Adrenal gland (tissue), 9 donors: ENCODE measurements at regions not wholly inside any gene's neighbourhood (a gene's known extent, or its start where the extent isn't known, plus 50 kb on each side); places are given as distances from the start of the nearest gene placed in this dataset.
"Not testable (repeated sequence)": the region's sequence is repeated elsewhere in the genome, so short reads cannot be mapped to it uniquely, and the experiment has no call there.

Experiments
- DNase-seq, 7 donors: peaks; one replicate each; pipeline ENCODE4 v3.0.0-alpha.2; 2019 to 2020
- H3K27ac ChIP-seq, 5 donors: fragments of 200-600 bp; sonication (generic) in 4 of 5; 1 replicate in 3 of 5; 2 replicates in 2 of 5; pipeline versions ENCODE4 v1.5.1 to v1.8.0; 2016 to 2020; ENCODE audit warnings: mild to moderate bottlenecking in 1 of 5
- H3K27me3 ChIP-seq: fragments of 200-600 bp; 2 replicates; pipeline ENCODE4 v1.8.0; 2021
- H3K36me3 ChIP-seq, 2 donors: fragments of 200-600 bp; replicated peaks in 1 of 2; 1 replicate in 1 of 2; 2 replicates in 1 of 2; pipeline versions ENCODE4 v1.5.1 to v1.8.0; 2018 to 2022
- H3K4me1 ChIP-seq, 2 donors: fragments of 200-600 bp; replicated peaks in 1 of 2; 1 replicate in 1 of 2; 2 replicates in 1 of 2; pipeline versions ENCODE4 v1.5.1 to v1.8.0; 2018 to 2021
- H3K4me3 ChIP-seq, 4 donors: fragments of 200-600 bp; sonication (generic) in 3 of 4; one replicate each; pipeline ENCODE4 v1.5.1; 2016 to 2018
- H3K9me3 ChIP-seq, 3 donors: fragments of 200-600 bp; sonication (generic) in 1 of 3; replicated peaks in 1 of 3; 1 replicate in 2 of 3; 2 replicates in 1 of 3; pipeline versions ENCODE4 v1.5.1 to v1.8.0; 2016 to 2021
- CTCF ChIP-seq, 6 experiments: fragments of 450-650 bp in 4 of 6; fragments of 200-600 bp in 2 of 6; sonication (generic) in 1 of 6; IDR thresholded peaks; 1 replicate in 5 of 6; 2 replicates in 1 of 6; pipeline versions ENCODE4 v1.5.1 to v1.8.0; 2016 to 2021; ENCODE audit warnings: antibody characterized with exemption in 6 of 6, mild to moderate bottlenecking in 2 of 6, moderate library complexity in 1 of 6
- POLR2A ChIP-seq, 2 donors: fragments of 450-650 bp; IDR thresholded peaks; one replicate each; pipeline ENCODE4 v1.6.1; 2017; ENCODE audit warnings: antibody characterized with exemption in 2 of 2, mild to moderate bottlenecking in 2 of 2, moderate library complexity in 1 of 2
- WGBS, 4 donors: extraction: QIAGEN DNeasy Blood & Tissue Kit in 2 of 4; methylation state at CpG; one replicate each; pipeline versions ENCODE4 v1.1.5 to v1.1.7; 2013 to 2017; 5-methylcytosine and 5-hydroxymethylcytosine counted together
- intact Hi-C, 2 donors: fragments of 100-400 bp; cut with DNase I; formaldehyde crosslinking; loops; one replicate each; pipeline versions ENCODE4 v1.14.1 to v1.15.0; 2022 to 2023
- donor health status: healthy with polysubstance abuse.
- donor health status: Bipolar disorder and iron deficiency.
- donor health status: DM: yes; HTN: yes; CAD: no.
- donor health status: DM: no; HTN: no; CAD: no.
- donor health status: DM: no; HTN: no; CAD: no.

- Histone ChIP-seq H3K4me3 (no peak overlapping the region), H3K36me3 (no peaks in the 10 kb centered on the region), H3K4me1 (peaks cover 0 to 8% of the 10 kb centered on the region in 2 donors), H3K27ac (no peak overlapping the region), H3K9me3 (no peaks in the 10 kb centered on the region), H3K27me3 (no peaks in the 10 kb centered on the region)
- DNase-seq, result no peak
- WGBS, 4 donors, result 60 to 77% (median 68%) methylated on average over 3 of the region's 3 CpGs
- intact Hi-C loops, result no loop called here
- no peak for TF ChIP-seq CTCF (IDR thresholded peaks at IDR 0.05)
- no peak for TF ChIP-seq POLR2A (IDR thresholded peaks at IDR 0.05)
These were observed 138.8 kb upstream of the HMGN3 start for GRCh38 chr6:79373246-79373645.

- TF ChIP-seq CTCF (IDR thresholded peaks at IDR 0.05) (no peak), POLR2A (IDR thresholded peaks at IDR 0.05) (no peak)
- H3K4me1 ChIP-seq, result peaks cover 0 to 8% of the 10 kb centered on the region in 2 donors
- WGBS, 4 donors, result 78 to 93% (median 83%) methylated on average over 1 of the region's 1 CpG
- no peaks in the 10 kb centered on the region for H3K9me3 ChIP-seq
- DNase-seq, result no peak
- H3K27me3 ChIP-seq, result no peaks in the 10 kb centered on the region
- H3K36me3 ChIP-seq, result no peaks in the 10 kb centered on the region
- intact Hi-C loops, result no loop called here
- H3K27ac ChIP-seq, result no peak overlapping the region
- H3K4me3 ChIP-seq, result no peak overlapping the region
These were observed 138.3 kb upstream of the HMGN3 start for GRCh38 chr6:79372757-79373156.

GRCh38 chr6:79369026-79369425, 134.5 kb upstream of the HMGN3 start:
- H3K27me3 ChIP-seq, result no peaks in the 10 kb centered on the region
- H3K4me3 ChIP-seq, result no peak overlapping the region
- H3K27ac ChIP-seq, result no peak overlapping the region
- no peak for TF ChIP-seq POLR2A (IDR thresholded peaks at IDR 0.05)
- no peak for DNase-seq
- 79 to 82% (median 81%) methylated on average over 3 of the region's 3 CpGs for WGBS, 4 donors
- H3K4me1 ChIP-seq, result no peaks in the 10 kb centered on the region
- no peaks in the 10 kb centered on the region for H3K9me3 ChIP-seq
- intact Hi-C loops, result no loop called here
- H3K36me3 ChIP-seq, result no peaks in the 10 kb centered on the region

- intact Hi-C loops, DNase-seq, H3K9me3 ChIP-seq, H3K27me3 ChIP-seq, H3K27ac ChIP-seq, H3K4me1 ChIP-seq, H3K4me3 ChIP-seq, H3K36me3 ChIP-seq: not testable (repeated sequence)
These were observed 129.0 kb upstream of the HMGN3 start for GRCh38 chr6:79363441-79363840.

- DNase-seq, intact Hi-C loops: not testable (repeated sequence)
- 86 to 94% (median 91%) methylated on average over 2 of the region's 2 CpGs for WGBS, 4 donors
These were observed 126.6 kb upstream of the HMGN3 start for GRCh38 chr6:79361074-79361473.

GRCh38 chr6:79353226-79353625, 118.7 kb upstream of the HMGN3 start:
- 81 to 87% (median 84%) methylated on average over 4 of the region's 4 CpGs for WGBS, 4 donors
- Histone ChIP-seq H3K4me3 (no peak overlapping the region), H3K27me3 (no peaks in the 10 kb centered on the region), H3K9me3 (no peaks in the 10 kb centered on the region), H3K4me1 (no peaks in the 10 kb centered on the region), H3K36me3 (no peaks in the 10 kb centered on the region), H3K27ac (no peak overlapping the region)
- TF ChIP-seq POLR2A (IDR thresholded peaks at IDR 0.05), result no peak
- no peak for TF ChIP-seq CTCF (IDR thresholded peaks at IDR 0.05)
- DNase-seq, result no peak
- intact Hi-C loops, result no loop called here

More at GRCh38 chr6:79361074-79361473, 126.6 kb upstream of the HMGN3 start:
- not testable (repeated sequence) for H3K9me3 ChIP-seq, H3K4me1 ChIP-seq, H3K4me3 ChIP-seq, H3K27ac ChIP-seq, H3K36me3 ChIP-seq, H3K27me3 ChIP-seq
